GM19240 (cell line): ENCODE measurements at regions not wholly inside any gene's neighbourhood (a gene's known extent, or its start where the extent isn't known, plus 50 kb on each side); places are given as distances from the start of the nearest gene placed in this dataset.
"Not testable (repeated sequence)": the region's sequence is repeated elsewhere in the genome, so short reads cannot be mapped to it uniquely, and the experiment has no call there.

ENCODE experiments used
- DNase-seq: peaks from one replicate; pipeline ENCODE4 v3.0.0; 2011; ENCODE audit warnings: low spot score; ENCODE audit not compliant: insufficient read length

- not testable (repeated sequence) for DNase-seq
Observed at GRCh38 chr6:84879385-84879784, 115.0 kb upstream of the TBX18 start.

- DNase-seq, result no peak
Observed at GRCh38 chr6:84877515-84878210, 113.3 kb upstream of the TBX18 start.

- no peak for DNase-seq
Observed at GRCh38 chr6:84876723-84877514, 112.5 kb upstream of the TBX18 start.

GRCh38 chr6:84872996-84873723, 108.8 kb upstream of the TBX18 start:
- DNase-seq, result no peak

GRCh38 chr6:84871925-84872324, 107.5 kb upstream of the TBX18 start:
- DNase-seq, result no peak

GRCh38 chr6:84870672-84871071, 106.3 kb upstream of the TBX18 start:
- DNase-seq, result no peak

GRCh38 chr6:84868149-84868548, 103.8 kb upstream of the TBX18 start:
- DNase-seq, result no peak

GRCh38 chr6:84867521-84867920, 103.1 kb upstream of the TBX18 start:
- DNase-seq, result no peak

- no peak for DNase-seq
Observed at GRCh38 chr6:84866715-84867114, 102.3 kb upstream of the TBX18 start.

GRCh38 chr6:84865372-84865771, 101.0 kb upstream of the TBX18 start:
- not testable (repeated sequence) for DNase-seq

GRCh38 chr6:84862843-84863242, 98.4 kb upstream of the TBX18 start:
- no peak for DNase-seq

- DNase-seq, result no peak
Observed at GRCh38 chr6:84860920-84861319, 96.5 kb upstream of the TBX18 start.

- no peak for DNase-seq
Observed at GRCh38 chr6:84860509-84860908, 96.1 kb upstream of the TBX18 start.

GRCh38 chr6:84854811-84855400, 90.5 kb upstream of the TBX18 start:
- no peak for DNase-seq

GRCh38 chr6:84853901-84854300, 89.5 kb upstream of the TBX18 start:
- no peak for DNase-seq

GRCh38 chr6:84848960-84849359, 84.6 kb upstream of the TBX18 start:
- no peak for DNase-seq

GRCh38 chr6:84847390-84848160, 83.2 kb upstream of the TBX18 start:
- DNase-seq, result no peak

GRCh38 chr6:84842525-84843166, 78.2 kb upstream of the TBX18 start:
- no peak for DNase-seq

- not testable (repeated sequence) for DNase-seq
Observed at GRCh38 chr6:84837068-84837866, 72.9 kb upstream of the TBX18 start.

- peak; percentile 0 for DNase-seq
Observed at GRCh38 chr6:84836366-84836765, 72.0 kb upstream of the TBX18 start.
